HUES64 (cell line): ENCODE measurements at regions not wholly inside any gene's neighbourhood (a gene's known extent, or its start where the extent isn't known, plus 50 kb on each side); places are given as distances from the start of the nearest gene placed in this dataset.

Experiments
- H3K27ac ChIP-seq: 2 replicates; pipeline ENCODE4 v1.7.0; 2013; ENCODE audit warnings: low read depth, low read length, inconsistent platforms
- H3K27me3 ChIP-seq: 2 replicates; pipeline ENCODE4 v1.6.1; 2013; ENCODE audit warnings: mild to moderate bottlenecking, low read length; ENCODE audit not compliant: insufficient read depth
- H3K36me3 ChIP-seq: 2 replicates; pipeline ENCODE4 v1.6.1; 2013; ENCODE audit warnings: mild to moderate bottlenecking, low read length; ENCODE audit not compliant: insufficient read depth
- H3K4me1 ChIP-seq: 2 replicates; pipeline ENCODE4 v1.6.1; 2013; ENCODE audit warnings: mild to moderate bottlenecking, low read length, moderate library complexity; ENCODE audit not compliant: insufficient read depth
- H3K4me3 ChIP-seq: 2 replicates; pipeline ENCODE4 v1.5.1; 2013; ENCODE audit warnings: mild to moderate bottlenecking, low read length, moderate library complexity
- H3K9ac ChIP-seq: 2 replicates; pipeline ENCODE4 v1.6.1; 2013; ENCODE audit warnings: mild to moderate bottlenecking, low read depth, low read length
- H3K9me3 ChIP-seq: 2 replicates; pipeline ENCODE4 v1.6.1; 2013; ENCODE audit warnings: low read depth, low read length; ENCODE audit not compliant: insufficient read depth
- WGBS: fragments of 150-250, 120-280 bp; methylation state at CpG from one replicate; pipeline ENCODE4 v1.1.7; 2013; ENCODE audit warnings: missing lambda C conversion rate; 5-methylcytosine and 5-hydroxymethylcytosine counted together

DNA sequence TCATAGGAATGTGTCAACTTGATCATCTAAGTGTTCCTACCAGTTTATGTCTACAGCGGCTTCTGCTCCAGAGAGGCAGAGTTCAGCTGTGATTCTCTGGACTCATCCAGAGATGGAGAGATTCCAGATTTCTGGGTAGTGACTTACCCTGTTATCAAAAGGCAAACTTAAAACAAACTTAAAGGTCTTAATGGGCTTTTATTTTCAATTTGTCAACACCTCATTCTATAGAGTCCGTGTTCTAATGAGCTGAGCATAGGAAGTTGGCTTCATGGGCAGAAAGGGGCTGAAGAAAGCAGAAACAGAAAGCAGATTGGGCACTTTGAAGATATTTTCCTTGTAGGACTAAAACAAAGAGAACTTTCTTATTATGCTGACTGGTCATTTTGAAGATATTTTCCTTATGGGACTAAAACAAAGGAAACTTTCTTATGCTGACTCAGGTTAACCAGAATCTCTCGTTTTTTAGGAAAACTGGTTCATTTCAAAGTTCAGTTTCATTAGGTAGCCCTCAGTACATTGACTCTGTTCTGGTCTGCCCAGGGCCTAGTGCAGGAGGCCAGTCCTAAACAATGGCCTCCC, 185.1 kb downstream of the CDH26 start:
- Histone ChIP-seq H3K4me3 (no peak overlapping the region), H3K36me3 (no peaks in the 10 kb centered on the region), H3K9me3 (no peaks in the 10 kb centered on the region), H3K4me1 (0 out of 2 replicates have a peak, but pooled peaks cover 3% of the 10 kb centered on the region), H3K27ac (no peak overlapping the region), H3K27me3 (no peaks in the 10 kb centered on the region), H3K9ac (no peak overlapping the region)
- 92% methylated on average over 3 of the region's 3 CpGs for WGBS

DNA sequence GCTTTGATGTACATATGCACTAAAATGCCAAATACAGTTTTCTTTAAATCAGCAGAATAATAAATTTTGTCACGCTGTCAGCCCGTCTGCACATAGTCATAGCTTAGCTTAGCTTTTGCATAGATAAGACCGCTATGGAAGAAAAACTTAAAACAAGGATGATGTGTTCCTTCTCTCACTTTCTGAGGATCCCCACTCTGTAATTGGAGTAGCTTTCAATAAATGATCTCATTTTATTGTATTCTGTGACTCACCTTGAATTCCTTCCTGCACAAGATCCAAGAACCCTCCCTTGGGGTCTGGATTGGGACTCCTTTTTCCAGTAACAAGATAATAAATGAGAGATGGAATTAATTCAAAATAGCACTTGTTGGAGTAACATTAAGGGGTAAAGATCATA, 186.2 kb downstream of the CDH26 start:
- H3K27ac ChIP-seq, result no peak overlapping the region
- no peak overlapping the region for H3K4me3 ChIP-seq
- 0 out of 2 replicates have a peak, but pooled peaks cover 3% of the 10 kb centered on the region for H3K4me1 ChIP-seq
- no peaks in the 10 kb centered on the region for H3K36me3 ChIP-seq
- no peaks in the 10 kb centered on the region for H3K9me3 ChIP-seq
- no peak overlapping the region for H3K9ac ChIP-seq
- H3K27me3 ChIP-seq, result no peaks in the 10 kb centered on the region
- WGBS, result 93% methylated on average over 3 of the region's 3 CpGs

DNA sequence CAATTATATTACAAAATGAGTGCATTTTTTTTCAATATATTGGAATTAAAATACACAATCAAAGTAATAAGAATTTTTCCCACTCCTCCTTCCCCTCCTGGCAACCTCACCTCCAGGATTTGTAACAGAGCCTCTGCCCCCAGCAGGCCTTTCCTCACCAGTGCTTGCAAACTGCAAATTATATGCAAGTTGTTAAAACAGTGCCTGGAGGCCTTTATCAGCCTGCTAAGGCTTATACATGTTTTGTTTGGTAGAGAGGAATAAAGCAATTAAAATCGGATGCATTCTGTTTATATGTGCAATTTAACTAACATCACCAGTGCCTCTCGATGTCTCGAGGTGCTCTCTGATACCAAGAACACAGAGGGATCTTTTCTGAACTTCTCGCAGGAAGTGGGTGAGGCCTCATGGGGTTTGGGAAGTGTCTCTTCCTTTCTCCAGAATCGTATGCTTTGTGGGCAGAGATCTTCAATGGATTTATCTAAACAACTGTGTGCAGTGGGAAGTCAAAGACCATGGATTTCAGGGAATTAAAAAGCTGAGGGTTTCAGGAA, 186.8 kb downstream of the CDH26 start:
- no peaks in the 10 kb centered on the region for H3K9me3 ChIP-seq
- no peak overlapping the region for H3K9ac ChIP-seq
- no peak overlapping the region for H3K4me3 ChIP-seq
- 84% methylated on average over 5 of the region's 5 CpGs for WGBS
- H3K4me1 ChIP-seq, result 0 out of 2 replicates have a peak, but pooled peaks cover 3% of the 10 kb centered on the region
- no peak overlapping the region for H3K27ac ChIP-seq
- H3K27me3 ChIP-seq, result no peaks in the 10 kb centered on the region; the same call in 1 of the 2 replicates
- H3K36me3 ChIP-seq, result no peaks in the 10 kb centered on the region

DNA sequence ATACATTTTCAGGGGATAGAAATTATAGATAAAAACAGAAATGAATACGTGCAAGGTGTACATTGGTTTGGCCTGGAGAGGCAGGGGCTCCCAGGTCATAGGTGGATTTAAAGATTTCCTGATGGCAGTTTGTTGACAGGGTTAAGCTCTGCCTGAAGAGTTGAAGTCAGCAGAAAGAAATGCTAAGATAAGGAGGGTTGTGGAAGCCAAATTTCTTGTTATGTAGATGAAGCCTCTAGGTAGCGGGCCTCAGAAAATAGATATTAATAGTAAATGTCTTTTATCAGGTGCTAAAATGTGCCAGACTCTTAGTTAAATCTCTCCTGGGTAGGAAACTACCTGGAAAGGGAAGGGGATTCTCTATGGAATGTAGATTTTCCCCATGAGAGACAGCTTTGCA, 188.8 kb downstream of the CDH26 start:
- H3K9ac ChIP-seq, result no peak overlapping the region
- H3K36me3 ChIP-seq, result no peaks in the 10 kb centered on the region
- no peak overlapping the region for H3K4me3 ChIP-seq
- no peaks in the 10 kb centered on the region for H3K9me3 ChIP-seq
- 0 out of 2 replicates have a peak, but pooled peaks cover 3% of the 10 kb centered on the region for H3K4me1 ChIP-seq
- 66% methylated on average over 2 of the region's 2 CpGs for WGBS
- H3K27me3 ChIP-seq, result no peaks in the 10 kb centered on the region; the same call in 1 of the 2 replicates
- no peak overlapping the region for H3K27ac ChIP-seq

DNA sequence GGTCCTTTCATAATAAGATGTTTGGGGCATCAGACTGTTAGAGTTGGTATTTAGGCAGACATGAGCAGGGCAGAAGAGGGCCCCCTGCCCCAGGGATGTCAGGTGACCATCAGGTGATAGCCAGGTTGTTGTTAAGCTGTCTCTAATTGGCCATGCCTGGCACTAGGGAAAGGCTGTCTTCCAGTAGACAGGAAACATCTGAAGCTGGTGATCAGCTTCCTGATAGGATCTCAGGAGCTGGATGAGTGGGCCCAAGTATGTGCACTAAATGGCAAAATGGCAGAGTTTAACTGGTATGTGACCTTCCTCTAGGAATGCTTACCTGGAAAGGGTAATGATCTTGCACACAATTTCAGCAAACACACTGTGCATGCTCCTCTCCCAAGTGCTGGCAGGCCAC, 190.7 kb downstream of the CDH26 start:
- no peaks in the 10 kb centered on the region for H3K36me3 ChIP-seq
- H3K4me3 ChIP-seq, result no peak overlapping the region
- no peak overlapping the region for H3K9ac ChIP-seq
- 0 out of 2 replicates have a peak, but pooled peaks cover 3% of the 10 kb centered on the region for H3K4me1 ChIP-seq
- no peak overlapping the region for H3K27ac ChIP-seq
- H3K9me3 ChIP-seq, result no peaks in the 10 kb centered on the region
- H3K27me3 ChIP-seq, result no peaks in the 10 kb centered on the region; the same call in 1 of the 2 replicates

DNA sequence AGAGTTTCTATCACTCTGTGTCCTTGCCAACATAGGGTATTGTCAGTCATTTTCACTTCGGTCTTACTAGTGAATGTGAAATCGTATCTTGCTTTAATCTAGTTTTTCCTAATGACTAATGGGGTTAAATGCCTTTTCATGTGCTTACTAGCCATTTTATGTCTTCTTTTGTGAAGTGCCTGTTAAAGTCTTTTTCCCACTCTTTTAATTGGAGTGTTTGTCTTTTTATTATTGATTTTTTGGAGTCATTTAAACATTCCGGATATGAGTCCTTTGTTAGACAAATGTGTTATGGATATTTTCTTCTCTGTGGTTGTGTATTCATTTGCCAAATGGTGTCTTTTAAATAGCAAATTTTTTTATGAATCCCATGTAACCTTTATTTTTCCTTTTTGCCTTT, 194.6 kb downstream of the CDH26 start:
- H3K9me3 ChIP-seq, result peaks cover 9% of the 10 kb centered on the region
- no peak overlapping the region for H3K4me3 ChIP-seq
- no peaks in the 10 kb centered on the region; the same call in 1 of the 2 replicates for H3K27me3 ChIP-seq
- H3K27ac ChIP-seq, result no peak overlapping the region
- no peak overlapping the region for H3K9ac ChIP-seq
- H3K4me1 ChIP-seq, result no peaks in the 10 kb centered on the region
- H3K36me3 ChIP-seq, result no peaks in the 10 kb centered on the region
- 98% methylated on average over 3 of the region's 3 CpGs for WGBS

DNA sequence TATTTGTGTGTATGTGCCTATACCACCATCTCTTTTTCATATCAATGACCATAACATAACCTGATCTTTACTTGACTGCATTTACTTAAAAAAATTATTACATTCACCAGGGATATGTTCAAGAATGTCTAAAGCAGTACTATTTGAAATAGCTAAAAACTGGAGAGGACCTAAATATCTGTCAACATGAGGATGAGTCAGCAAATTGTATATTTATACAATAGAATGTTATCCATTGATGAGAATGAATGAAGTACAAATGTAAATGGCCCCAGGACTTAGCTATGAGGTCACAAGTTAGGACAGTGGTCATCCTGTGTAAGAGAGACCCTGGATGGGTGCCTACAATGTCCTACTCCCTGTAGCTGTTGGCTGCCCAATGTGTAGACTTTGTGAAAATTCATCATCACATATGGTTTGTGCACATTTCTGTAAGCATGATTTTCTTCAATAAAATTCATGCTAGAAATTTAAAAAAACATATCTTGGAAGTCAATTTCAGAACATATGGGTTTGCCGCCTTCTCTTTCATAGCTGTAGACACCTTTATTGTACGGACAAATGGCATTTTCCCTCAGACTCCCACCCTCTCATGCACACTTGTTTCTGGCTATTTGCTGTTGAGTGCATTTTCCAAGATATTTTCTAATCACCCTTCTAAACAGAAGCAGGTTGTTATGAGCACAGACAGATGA, 202.4 kb downstream of the CDH26 start:
- 91% methylated on average over 2 of the region's 2 CpGs for WGBS
- H3K4me1 ChIP-seq, result no peaks in the 10 kb centered on the region
- H3K9ac ChIP-seq, result no peak overlapping the region
- H3K27ac ChIP-seq, result no peak overlapping the region
- no peaks in the 10 kb centered on the region for H3K36me3 ChIP-seq
- H3K4me3 ChIP-seq, result no peak overlapping the region
- H3K27me3 ChIP-seq, result no peaks in the 10 kb centered on the region; the same call in 1 of the 2 replicates
- H3K9me3 ChIP-seq, result peaks cover 17% of the 10 kb centered on the region

DNA sequence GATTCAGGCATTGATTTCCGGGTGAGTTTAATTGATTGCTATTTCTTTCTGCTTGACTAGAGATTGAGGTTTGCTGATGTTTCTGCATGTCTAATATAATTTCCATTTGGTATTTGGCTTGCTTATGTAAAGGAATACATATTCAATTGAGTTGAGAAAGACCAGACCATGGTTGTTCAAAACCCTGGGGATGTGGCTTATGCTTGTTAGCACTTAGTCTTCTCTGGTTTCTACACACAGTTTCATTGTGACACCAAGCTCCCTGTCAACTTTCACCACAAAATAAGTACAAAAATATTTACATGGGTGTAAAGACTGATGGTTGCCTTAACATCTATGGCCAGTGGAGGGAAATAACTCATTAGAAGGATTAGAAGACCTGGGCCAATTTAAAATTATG, 209.6 kb downstream of the CDH26 start:
- 91% methylated on average over 1 of the region's 1 CpG for WGBS
- Histone ChIP-seq H3K4me3 (no peak overlapping the region), H3K9me3 (no peaks in the 10 kb centered on the region), H3K27ac (no peak overlapping the region), H3K27me3 (no peaks in the 10 kb centered on the region), H3K36me3 (no peaks in the 10 kb centered on the region), H3K9ac (no peak overlapping the region), H3K4me1 (no peaks in the 10 kb centered on the region)

DNA sequence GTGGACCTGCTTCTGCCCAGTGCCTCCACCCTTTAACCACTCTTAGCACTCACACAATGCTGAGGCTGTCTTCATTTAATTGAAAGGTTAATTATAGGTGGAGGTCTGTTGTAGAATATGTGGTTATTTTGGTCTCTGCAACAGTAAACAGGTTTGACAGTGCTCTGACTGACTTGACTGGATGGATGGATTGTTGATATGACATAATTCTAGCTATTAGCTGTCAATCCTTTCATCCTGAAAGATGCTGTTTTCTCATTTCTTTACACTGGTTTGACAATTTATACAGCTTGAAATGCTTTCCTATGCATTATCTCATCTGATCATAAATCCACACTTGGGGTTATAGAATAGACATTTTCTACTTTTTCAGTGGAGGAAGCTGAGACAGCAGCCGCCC, 210.7 kb downstream of the CDH26 start:
- Histone ChIP-seq H3K4me1 (no peaks in the 10 kb centered on the region), H3K9ac (no peak overlapping the region), H3K4me3 (no peak overlapping the region), H3K36me3 (no peaks in the 10 kb centered on the region), H3K27me3 (no peaks in the 10 kb centered on the region), H3K27ac (no peak overlapping the region), H3K9me3 (no peaks in the 10 kb centered on the region)
- WGBS, result 84% methylated on average over 1 of the region's 1 CpG

DNA sequence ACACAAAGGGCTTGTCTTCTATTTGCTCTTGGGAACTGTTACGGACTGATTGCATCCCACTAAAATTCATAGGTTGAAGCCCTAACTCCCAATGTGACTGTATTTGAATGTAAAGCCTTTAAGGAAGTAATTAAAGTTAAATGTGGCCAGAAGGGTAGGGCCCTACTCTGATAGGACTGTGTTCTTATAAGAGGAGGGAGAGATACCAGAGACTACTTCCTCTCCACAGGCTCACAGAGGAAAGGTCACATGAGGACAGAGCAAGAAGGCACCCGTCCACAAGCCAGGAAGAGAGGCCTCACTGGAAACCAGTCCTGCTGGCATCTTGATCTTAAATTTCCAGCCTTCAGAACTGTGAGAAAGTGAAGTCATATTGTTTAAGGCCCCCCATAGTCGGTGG, 211.9 kb downstream of the CDH26 start:
- no peaks in the 10 kb centered on the region for H3K9me3 ChIP-seq
- H3K4me1 ChIP-seq, result no peaks in the 10 kb centered on the region
- no peaks in the 10 kb centered on the region for H3K27me3 ChIP-seq
- H3K4me3 ChIP-seq, result no peak overlapping the region
- WGBS, result 97% methylated on average over 3 of the region's 3 CpGs
- H3K9ac ChIP-seq, result no peak overlapping the region
- H3K27ac ChIP-seq, result no peak overlapping the region
- no peaks in the 10 kb centered on the region for H3K36me3 ChIP-seq

DNA sequence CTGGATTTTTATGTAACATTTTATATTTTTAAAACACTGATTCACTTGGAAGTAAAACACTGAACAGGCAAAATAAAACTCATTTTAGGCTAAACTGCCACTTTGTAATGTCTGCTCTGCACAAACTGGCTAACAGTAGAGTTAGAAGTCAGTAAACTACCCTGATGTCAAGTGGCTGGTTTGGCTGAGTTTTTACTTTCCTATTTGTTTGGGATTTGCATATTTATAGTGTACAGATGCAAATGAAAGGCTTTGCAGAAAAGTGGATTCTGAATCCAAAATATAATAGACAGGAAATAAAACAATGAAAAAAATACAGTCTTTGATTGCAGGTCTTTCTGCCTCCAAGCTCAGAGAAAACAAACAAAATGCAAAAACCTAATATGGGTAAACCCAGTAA, 213.1 kb downstream of the CDH26 start:
- no peak overlapping the region for H3K4me3 ChIP-seq
- no peak overlapping the region for H3K27ac ChIP-seq
- no peaks in the 10 kb centered on the region for H3K27me3 ChIP-seq
- H3K9me3 ChIP-seq, result no peaks in the 10 kb centered on the region
- H3K36me3 ChIP-seq, result no peaks in the 10 kb centered on the region
- H3K4me1 ChIP-seq, result no peaks in the 10 kb centered on the region
- no peak overlapping the region for H3K9ac ChIP-seq
